ENCODE measurements at regions not wholly inside any gene's neighbourhood (a gene's known extent, or its start where the extent isn't known, plus 50 kb on each side); places are given as distances from the start of the nearest gene placed in this dataset.

DNA sequence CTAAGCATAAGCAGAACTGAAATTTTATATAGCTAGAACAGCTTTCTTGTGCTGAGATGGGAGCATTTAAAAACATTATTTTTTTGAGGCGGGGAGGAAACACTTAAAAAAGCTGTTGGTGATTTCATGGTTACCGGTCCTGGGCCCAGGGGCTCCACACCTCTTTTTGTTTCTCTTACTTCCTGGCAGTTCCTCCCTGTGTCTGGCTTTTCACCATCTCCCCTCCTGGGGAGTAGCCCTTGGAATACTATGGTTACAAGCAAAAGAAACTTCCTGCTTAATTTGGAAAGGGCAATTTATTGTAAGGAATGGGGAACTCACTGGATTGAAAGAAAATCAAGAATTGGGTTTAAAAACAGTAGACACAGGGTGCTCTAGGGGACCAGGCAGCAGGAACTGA, 105.1 kb downstream of the SLC24A2 start:
- TF ChIP-seq JUND (IDR thresholded peaks at IDR 0.05; ENCODE audit: low read depth), result no peak
- in situ Hi-C loops (cut with HindIII; ENCODE audit: low pct_unique_long_range_greater_than_20kb, low sequenced_read_pairs), result no loop called here
- no peak for DNase-seq (ENCODE audit: low read depth in 1 of 2, low spot score in 1 of 2)

DNA sequence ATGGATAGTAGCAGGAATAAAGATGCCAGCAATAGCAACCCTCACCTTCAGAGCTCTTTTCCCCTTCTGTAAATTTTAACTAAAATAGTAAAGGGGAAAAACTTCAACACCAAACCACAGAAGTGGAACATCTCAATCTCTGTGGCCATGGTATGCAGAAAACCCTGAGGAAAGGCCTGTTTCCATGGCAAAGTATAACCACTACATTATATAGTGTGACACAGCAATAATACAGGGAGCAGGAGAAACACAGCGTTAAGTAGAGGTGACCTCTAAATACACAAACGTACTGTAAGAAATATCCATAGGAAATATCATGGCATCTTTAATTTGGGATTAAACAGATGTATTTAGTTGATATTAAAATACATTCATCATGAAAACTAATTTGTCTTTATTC, 106.4 kb downstream of the SLC24A2 start:
- in situ Hi-C loops (cut with HindIII; ENCODE audit: low pct_unique_long_range_greater_than_20kb, low sequenced_read_pairs), result no loop called here
- DNase-seq (ENCODE audit: low read depth in 1 of 2, low spot score in 1 of 2), result no peak

GRCh38 chr9:19681846-19682245, 107.0 kb downstream of the SLC24A2 start:
- no peak for TF ChIP-seq JUND (IDR thresholded peaks at IDR 0.05; ENCODE audit: low read depth)
- in situ Hi-C loops (cut with HindIII; ENCODE audit: low pct_unique_long_range_greater_than_20kb, low sequenced_read_pairs), result no loop called here
- no peak for DNase-seq (ENCODE audit: low read depth in 1 of 2, low spot score in 1 of 2)

More for the DNA sequence above, 106.4 kb downstream of the SLC24A2 start:
- TF ChIP-seq JUND (IDR thresholded peaks at IDR 0.05; ENCODE audit: low read depth), result no peak

GRCh38 chr9:19677924-19678323, 110.9 kb downstream of the SLC24A2 start:
- in situ Hi-C loops (cut with HindIII; ENCODE audit: low pct_unique_long_range_greater_than_20kb, low sequenced_read_pairs), result no loop called here
- TF ChIP-seq JUND (IDR thresholded peaks at IDR 0.05; ENCODE audit: low read depth), result no peak
- DNase-seq (ENCODE audit: low read depth in 1 of 2, low spot score in 1 of 2), result no peak

GRCh38 chr9:19675492-19675891, 113.3 kb downstream of the SLC24A2 start:
- peak in 1 of 2 experiments; percentile 1 for DNase-seq (ENCODE audit: low read depth in 1 of 2, low spot score in 1 of 2)
- no peak for TF ChIP-seq JUND (IDR thresholded peaks at IDR 0.05; ENCODE audit: low read depth)
- in situ Hi-C loops (cut with HindIII; ENCODE audit: low pct_unique_long_range_greater_than_20kb, low sequenced_read_pairs), result no loop called here

- DNase-seq (ENCODE audit: low read depth in 1 of 2, low spot score in 1 of 2), result no peak
- TF ChIP-seq JUND (IDR thresholded peaks at IDR 0.05; ENCODE audit: low read depth), result no peak
- in situ Hi-C loops (cut with HindIII; ENCODE audit: low pct_unique_long_range_greater_than_20kb, low sequenced_read_pairs), result no loop called here
Observed at GRCh38 chr9:19666575-19666974, 122.3 kb downstream of the SLC24A2 start.

DNA sequence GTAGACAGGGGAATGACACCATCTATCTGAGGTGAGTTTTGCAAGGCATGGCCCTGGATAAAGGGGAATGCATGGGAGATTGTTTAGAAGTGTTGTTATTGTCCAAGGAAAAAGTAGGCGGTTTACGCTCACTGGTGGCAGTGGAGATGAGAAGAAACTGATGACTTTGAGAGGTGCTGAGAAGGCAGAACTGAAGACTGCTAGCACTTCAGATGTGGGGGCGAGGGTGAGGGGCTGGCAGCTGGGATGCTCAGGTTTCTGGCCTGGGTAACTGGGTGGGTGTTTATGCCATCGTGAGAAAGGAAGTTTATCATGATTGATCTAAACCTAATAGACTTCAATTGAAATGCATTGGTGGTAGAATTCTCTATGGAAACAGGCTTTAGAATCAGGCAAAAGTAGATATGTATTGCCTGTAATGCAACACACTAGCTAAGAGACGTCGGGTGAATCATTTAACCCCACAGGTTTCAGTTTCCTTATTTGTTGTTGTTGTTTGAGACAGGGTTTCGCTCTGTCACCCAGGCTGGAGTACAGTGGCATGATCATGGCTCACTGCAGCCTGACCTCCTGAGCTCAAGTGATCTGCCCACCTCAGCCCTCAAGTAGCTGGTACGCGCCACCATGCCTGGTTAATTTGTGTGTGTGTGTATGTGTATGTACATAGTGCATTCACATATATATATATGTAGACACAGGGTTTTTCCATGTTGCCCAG, 123.5 kb downstream of the SLC24A2 start:
- in situ Hi-C loops (cut with HindIII; ENCODE audit: low pct_unique_long_range_greater_than_20kb, low sequenced_read_pairs), result no loop called here

GRCh38 chr9:19663570-19663969, 125.3 kb downstream of the SLC24A2 start:
- DNase-seq (ENCODE audit: low read depth in 1 of 2, low spot score in 1 of 2), result no peak
- in situ Hi-C loops (cut with HindIII; ENCODE audit: low pct_unique_long_range_greater_than_20kb, low sequenced_read_pairs), result no loop called here
- TF ChIP-seq JUND (IDR thresholded peaks at IDR 0.05; ENCODE audit: low read depth), result no peak

More for the DNA sequence above, 123.5 kb downstream of the SLC24A2 start:
- no peak for DNase-seq (ENCODE audit: low read depth in 1 of 2, low spot score in 1 of 2)
- no peak for TF ChIP-seq JUND (IDR thresholded peaks at IDR 0.05; ENCODE audit: low read depth)

DNA sequence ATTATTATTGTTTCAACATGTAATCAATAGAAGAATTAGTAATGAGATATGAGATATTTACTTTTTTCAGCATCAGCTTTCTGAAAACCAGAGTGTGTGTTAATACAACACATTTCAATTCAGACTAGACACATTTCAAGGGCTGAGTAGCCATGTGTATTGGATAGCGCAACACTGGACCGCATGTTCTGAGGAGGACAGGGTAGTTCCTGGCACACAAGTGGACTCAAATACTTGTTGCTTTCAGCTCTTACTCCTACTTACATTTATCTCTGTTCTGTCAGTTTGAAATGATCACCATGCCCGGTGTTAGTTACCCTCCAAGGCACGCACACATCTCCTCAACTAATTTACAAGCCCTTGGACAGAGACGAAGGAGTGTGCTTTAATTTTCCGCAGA, 126.6 kb downstream of the SLC24A2 start:
- in situ Hi-C loops (cut with HindIII; ENCODE audit: low pct_unique_long_range_greater_than_20kb, low sequenced_read_pairs), result no loop called here
- DNase-seq (ENCODE audit: low read depth in 1 of 2, low spot score in 1 of 2), result no peak
- no peak for TF ChIP-seq JUND (IDR thresholded peaks at IDR 0.05; ENCODE audit: low read depth)

DNA sequence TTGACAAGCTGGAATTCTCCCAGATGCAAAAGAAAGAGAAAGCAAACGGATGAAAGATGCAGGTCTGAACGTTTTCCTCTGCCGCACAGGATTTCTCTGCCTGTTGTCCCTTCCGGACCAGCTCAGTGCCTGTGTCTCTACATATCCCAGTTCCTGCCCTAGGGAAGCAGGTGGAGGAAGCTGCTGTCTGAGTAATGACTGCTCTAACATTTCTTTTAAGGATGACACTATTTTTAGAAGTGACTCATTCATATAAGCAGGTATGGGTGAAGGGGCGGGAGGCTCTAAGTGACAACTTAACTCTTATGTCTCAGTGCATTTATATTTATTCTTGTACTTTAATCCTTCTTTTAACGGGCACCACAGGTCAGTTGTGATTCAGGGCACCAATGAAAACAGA, 128.8 kb downstream of the SLC24A2 start:
- peak in 1 of 2 experiments; percentile 6 for DNase-seq (ENCODE audit: low read depth in 1 of 2, low spot score in 1 of 2)
- TF ChIP-seq JUND (IDR thresholded peaks at IDR 0.05; ENCODE audit: low read depth), result no peak
- in situ Hi-C loops (cut with HindIII; ENCODE audit: low pct_unique_long_range_greater_than_20kb, low sequenced_read_pairs), result no loop called here

DNA sequence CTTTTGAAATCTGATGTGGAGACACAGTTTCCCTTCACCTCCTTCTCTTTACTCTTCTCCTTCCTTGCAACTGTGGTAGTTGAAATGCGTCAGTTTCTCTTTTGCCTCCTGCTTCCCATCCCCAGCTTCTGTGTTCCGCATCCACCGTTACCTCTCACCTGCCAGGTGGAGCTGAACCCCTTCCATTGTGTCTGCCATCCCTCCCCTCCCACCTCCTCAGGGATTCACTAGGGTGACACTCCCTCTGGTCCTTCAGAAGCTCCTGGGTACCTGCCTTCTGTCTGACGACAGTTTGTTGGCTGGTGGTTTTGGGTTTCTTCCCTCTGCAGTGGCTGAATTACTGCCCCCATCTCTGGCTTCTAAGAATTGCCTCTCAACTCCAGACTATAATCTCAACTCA, 132.1 kb downstream of the SLC24A2 start:
- TF ChIP-seq JUND (IDR thresholded peaks at IDR 0.05; ENCODE audit: low read depth), result no peak
- in situ Hi-C loops (cut with HindIII; ENCODE audit: low pct_unique_long_range_greater_than_20kb, low sequenced_read_pairs), result no loop called here
- no peak for DNase-seq (ENCODE audit: low read depth in 1 of 2, low spot score in 1 of 2)

GRCh38 chr9:19651681-19652080, 137.2 kb downstream of the SLC24A2 start:
- in situ Hi-C loops (cut with HindIII; ENCODE audit: low pct_unique_long_range_greater_than_20kb, low sequenced_read_pairs), result no loop called here
- no peak for TF ChIP-seq JUND (IDR thresholded peaks at IDR 0.05; ENCODE audit: low read depth)
- no peak for DNase-seq (ENCODE audit: low read depth in 1 of 2, low spot score in 1 of 2)

DNA sequence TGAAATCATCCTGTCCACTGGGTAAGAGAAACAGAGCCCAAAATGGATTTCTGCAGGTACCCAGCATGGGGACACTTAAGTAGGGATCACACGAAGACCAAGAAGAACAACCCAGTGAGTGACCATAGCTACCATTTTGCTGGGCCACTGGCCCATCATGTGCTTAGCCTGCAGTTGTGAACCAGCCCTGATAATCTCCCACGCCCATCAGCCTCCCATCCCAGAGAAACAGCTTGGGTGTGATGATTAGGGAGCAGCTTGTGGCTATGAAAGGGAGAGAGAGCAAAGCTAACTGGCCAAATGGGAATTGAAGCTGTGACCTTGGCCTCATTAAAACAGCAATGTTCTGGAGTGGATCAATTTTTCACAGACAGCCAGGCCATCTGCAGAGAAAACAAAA, 138.5 kb downstream of the SLC24A2 start:
- in situ Hi-C loops (cut with HindIII; ENCODE audit: low pct_unique_long_range_greater_than_20kb, low sequenced_read_pairs), result no loop called here
- no peak for DNase-seq (ENCODE audit: low read depth in 1 of 2, low spot score in 1 of 2)
- TF ChIP-seq JUND (IDR thresholded peaks at IDR 0.05; ENCODE audit: low read depth), result no peak
